PC-3 (cell line): ENCODE measurements at regions not wholly inside any gene's neighbourhood (a gene's known extent, or its start where the extent isn't known, plus 50 kb on each side); places are given as distances from the start of the nearest gene placed in this dataset.

Experiments used
- ATAC-seq: fragments of 200-7000 bp; cut with Tn5 transposase; 2 replicates; pipeline ENCODE4 v1.9.1; 2020; ENCODE audit warnings: mild to moderate bottlenecking, moderate library complexity
- BruUV-seq: library from RNA; stranded (reverse); fragments of 400-500 nt; replicated peaks from 2 replicates; lab custom pipeline; 2021; lab: Mats Ljungman, UMichigan
- CTCF ChIA-PET: fragments of 300-600 bp; sonication (Branson Sonifier 250); formaldehyde crosslinking; loops from one replicate; lab custom pipeline; 2022; ENCODE audit warnings: antibody characterized with exemption; lab: Charles Lee
- POLR2A ChIA-PET: fragments of 300-600 bp; sonication (Branson Sonifier 250); formaldehyde crosslinking; loops from one replicate; lab custom pipeline; 2022; ENCODE audit warnings: antibody characterized with exemption; ENCODE audit not compliant: unreplicated experiment; lab: Charles Lee
- DNase-seq: peaks from one replicate; pipeline ENCODE4 v3.0.0-alpha.2; 2015
- H2AFZ ChIP-seq: fragments of 300-600 bp; sonication (generic); 2 replicates; pipeline ENCODE4 v1.6.0; 2016; ENCODE audit warnings: antibody characterized with exemption, low read length
- H3F3A ChIP-seq: fragments of 300-600 bp; sonication (generic); one replicate; pipeline ENCODE4 v1.6.0; 2017; ENCODE audit warnings: antibody characterized with exemption, low read length, control low read depth, mild to moderate bottlenecking; ENCODE audit not compliant: unreplicated experiment
- H3K27ac ChIP-seq: fragments of 300-600 bp; sonication (generic); 2 replicates; pipeline ENCODE4 v1.5.1; 2016; ENCODE audit warnings: mild to moderate bottlenecking, low read length
- H3K27me3 ChIP-seq: fragments of 300-600 bp; sonication (generic); 2 replicates; pipeline ENCODE4 v1.6.1; 2016; ENCODE audit warnings: low read length, mixed read lengths
- H3K36me3 ChIP-seq: fragments of 300-600 bp; sonication (generic); 2 replicates; pipeline ENCODE4 v1.6.1; 2016; ENCODE audit warnings: low read depth, mixed run types, low read length, mixed read lengths
- H3K4me1 ChIP-seq: fragments of 300-600 bp; sonication (generic); 2 replicates; pipeline ENCODE4 v1.5.1; 2016; ENCODE audit warnings: low read length; ENCODE audit not compliant: insufficient read depth
- H3K4me2 ChIP-seq: fragments of 300-600 bp; sonication (generic); 2 replicates; pipeline ENCODE4 v1.6.0; 2016; ENCODE audit warnings: low read length
- H3K4me3 ChIP-seq: fragments of 300-600 bp; sonication (generic); 2 replicates; pipeline ENCODE4 v1.5.1; 2016; ENCODE audit warnings: mild to moderate bottlenecking, low read length, mixed read lengths
- H3K79me2 ChIP-seq: fragments of 300-600 bp; sonication (generic); 2 replicates; pipeline ENCODE4 v1.6.1; 2017; ENCODE audit warnings: low read length, mixed read lengths
- H3K9ac ChIP-seq: fragments of 300-600 bp; sonication (generic); 2 replicates; pipeline ENCODE4 v1.6.0; 2016; ENCODE audit warnings: mild to moderate bottlenecking, low read length
- H3K9me2 ChIP-seq: fragments of 300-600 bp; sonication (generic); replicated peaks from 2 replicates; pipeline ENCODE4 v1.6.1; 2016; ENCODE audit warnings: mixed run types, low read length, mixed read lengths
- H3K9me3 ChIP-seq: fragments of 300-600 bp; sonication (generic); 2 replicates; pipeline ENCODE4 v1.6.1; 2016; ENCODE audit warnings: low read length, mixed read lengths
- H4K20me1 ChIP-seq: fragments of 300-600 bp; sonication (generic); 2 replicates; pipeline ENCODE4 v1.6.1; 2016; ENCODE audit warnings: low read length, mixed read lengths
- CTCF ChIP-seq: fragments of 300-600 bp; sonication (generic); conservative IDR thresholded peaks from 2 replicates; pipeline ENCODE4 v1.5.1; 2017; ENCODE audit warnings: antibody characterized with exemption, low read depth, mild to moderate bottlenecking, low read length
- EZH2 ChIP-seq: fragments of 300-600 bp; sonication (generic); IDR thresholded peaks from one replicate; pipeline ENCODE4 v1.6.1; 2017; ENCODE audit warnings: antibody characterized with exemption, mild to moderate bottlenecking, low read length; ENCODE audit not compliant: unreplicated experiment
- EZH2phosphoT487 ChIP-seq: fragments of 300-600 bp; sonication (generic); IDR thresholded peaks from 2 replicates; pipeline ENCODE4 v1.6.1; 2018; ENCODE audit warnings: mild to moderate bottlenecking, antibody characterized with exemption, low read length, borderline replicate concordance
- intact Hi-C: fragments of 100-400 bp; cut with micrococcal nuclease; formaldehyde crosslinking; loops from 2 replicates; pipeline ENCODE4 v1.9.0; 2023

GRCh38 chr9:118536153-118536552 lies 832.0 kb downstream of the TLR4 start:
- H4K20me1 ChIP-seq, result no peaks in the 10 kb centered on the region
- no peaks in the 10 kb centered on the region for H3K9me2 ChIP-seq
- DNase-seq, result no peak
- no peak overlapping the region for H3K4me2 ChIP-seq
- H3F3A ChIP-seq, result no peaks in the 10 kb centered on the region
- intact Hi-C loops, result no loop called here
- ChIA-PET POLR2A (no interaction called here), CTCF (no interaction called here)
- H3K9ac ChIP-seq, result no peak overlapping the region
- no peak overlapping the region for H2AFZ ChIP-seq
- no peaks in the 10 kb centered on the region for H3K36me3 ChIP-seq
- no peaks in the 10 kb centered on the region for H3K4me1 ChIP-seq
- TF ChIP-seq EZH2 (no peak), EZH2phosphoT487 (no peak), CTCF (no peak)
- H3K27ac ChIP-seq, result no peak overlapping the region
- H3K27me3 ChIP-seq, result no peaks in the 10 kb centered on the region
- H3K79me2 ChIP-seq, result no peaks in the 10 kb centered on the region
- H3K4me3 ChIP-seq, result no peak overlapping the region
- no peak for ATAC-seq
- no TSS peak for BruUV-seq
- no peaks in the 10 kb centered on the region for H3K9me3 ChIP-seq

GRCh38 chr9:118538959-118539358 lies 830.3 kb downstream of the BRINP1 start:
- ATAC-seq, result no peak
- DNase-seq, result no peak
- POLR2A ChIA-PET, result no interaction called here
- H3K9me3 ChIP-seq, result no peaks in the 10 kb centered on the region
- no peaks in the 10 kb centered on the region for H3K4me1 ChIP-seq
- no peaks in the 10 kb centered on the region for H3K27me3 ChIP-seq
- no peak overlapping the region for H3K27ac ChIP-seq
- no peak overlapping the region for H3K9ac ChIP-seq
- CTCF ChIA-PET, result no interaction called here
- no peaks in the 10 kb centered on the region for H3K36me3 ChIP-seq
- H4K20me1 ChIP-seq, result no peaks in the 10 kb centered on the region
- no peaks in the 10 kb centered on the region for H3F3A ChIP-seq
- H3K79me2 ChIP-seq, result no peaks in the 10 kb centered on the region
- no peak overlapping the region for H3K4me2 ChIP-seq
- BruUV-seq, result no TSS peak
- no peaks in the 10 kb centered on the region for H3K9me2 ChIP-seq
- intact Hi-C loops, result no loop called here
- H3K4me3 ChIP-seq, result no peak overlapping the region
- no peak overlapping the region for H2AFZ ChIP-seq
- TF ChIP-seq EZH2phosphoT487 (no peak), CTCF (no peak), EZH2 (no peak)

- no peak overlapping the region for H2AFZ ChIP-seq
- TF ChIP-seq CTCF (no peak), EZH2phosphoT487 (no peak), EZH2 (no peak)
- DNase-seq (no peak), ATAC-seq (no peak)
- intact Hi-C loops, result no loop called here
- no peaks in the 10 kb centered on the region for H3K4me1 ChIP-seq
- H3K79me2 ChIP-seq, result no peaks in the 10 kb centered on the region
- no peaks in the 10 kb centered on the region for H3K9me3 ChIP-seq
- no peak overlapping the region for H3K9ac ChIP-seq
- no peaks in the 10 kb centered on the region for H3K36me3 ChIP-seq
- POLR2A ChIA-PET, result no interaction called here
- BruUV-seq, result no TSS peak
- CTCF ChIA-PET, result no interaction called here
- H3F3A ChIP-seq, result no peaks in the 10 kb centered on the region
- no peak overlapping the region for H3K27ac ChIP-seq
- H4K20me1 ChIP-seq, result no peaks in the 10 kb centered on the region
- H3K4me3 ChIP-seq, result no peak overlapping the region
- no peaks in the 10 kb centered on the region for H3K9me2 ChIP-seq
- no peak overlapping the region for H3K4me2 ChIP-seq
- H3K27me3 ChIP-seq, result no peaks in the 10 kb centered on the region
These were observed 815.8 kb downstream of the BRINP1 start for GRCh38 chr9:118553465-118553864.
